IMR-90 (cell line): ENCODE measurements at regions not wholly inside any gene's neighbourhood (a gene's known extent, or its start where the extent isn't known, plus 50 kb on each side); places are given as distances from the start of the nearest gene placed in this dataset.

ENCODE experiments used
- ATAC-seq: fragments of 200-7000 bp; cut with Tn5 transposase; 2 replicates; pipeline ENCODE4 v1.9.1; 2020; ENCODE audit warnings: low read depth, mild to moderate bottlenecking, moderate library complexity
- BruUV-seq: library from RNA; stranded (reverse); fragments of 400-500 nt; replicated peaks from 2 replicates; lab custom pipeline; 2021; lab: Mats Ljungman, UMichigan
- CTCF ChIA-PET: fragments of 300-600 bp; formaldehyde crosslinking; extraction: SDS; loops from one replicate; lab custom pipeline; 2021; ENCODE audit warnings: antibody characterized with exemption; lab: Yijun Ruan, JAX
- POLR2A ChIA-PET: fragments of 300-600 bp; sonication (Branson Sonifier 250); formaldehyde crosslinking; loops from one replicate; lab custom pipeline; 2022; ENCODE audit warnings: antibody characterized with exemption; ENCODE audit not compliant: unreplicated experiment; lab: Charles Lee
- DNase-seq: peaks from one replicate; pipeline ENCODE4 v3.0.0; 2013
- H2AFZ ChIP-seq: replicated peaks from 2 replicates; pipeline ENCODE3; 2013; ENCODE audit warnings: low read length, mild to moderate bottlenecking; ENCODE audit not compliant: poor library complexity
- H2AK5ac ChIP-seq: 2 replicates; pipeline ENCODE4 v1.6.1; 2013; ENCODE audit warnings: low read depth, low read length, inconsistent platforms
- H2AK9ac ChIP-seq: replicated peaks from 2 replicates; pipeline ENCODE3; 2013; ENCODE audit warnings: mild to moderate bottlenecking, low read depth, low read length, moderate library complexity; ENCODE audit not compliant: poor library complexity
- H2BK120ac ChIP-seq: 2 replicates; pipeline ENCODE4 v1.6.1; 2013; ENCODE audit warnings: low read depth, low read length, inconsistent platforms
- H2BK15ac ChIP-seq: 3 replicates; pipeline ENCODE4 v1.6.1; 2013; ENCODE audit warnings: low read depth, low read length, inconsistent platforms
- H2BK20ac ChIP-seq: 2 replicates; pipeline ENCODE4 v1.6.1; 2013; ENCODE audit warnings: low read depth, mild to moderate bottlenecking, inconsistent platforms, low read length, moderate library complexity
- H2BK5ac ChIP-seq: 2 replicates; pipeline ENCODE4 v1.6.1; 2013; ENCODE audit warnings: mild to moderate bottlenecking, low read depth, low read length, inconsistent platforms; ENCODE audit not compliant: poor library complexity, severe bottlenecking
- H3K14ac ChIP-seq: replicated peaks from 2 replicates; pipeline ENCODE4 v1.6.1; 2013; ENCODE audit warnings: low read depth, low read length, inconsistent platforms
- H3K18ac ChIP-seq: 2 replicates; pipeline ENCODE4 v1.6.1; 2013; ENCODE audit warnings: low read depth, low read length, control low read depth
- H3K23ac ChIP-seq: 2 replicates; pipeline ENCODE4 v1.6.1; 2013; ENCODE audit warnings: low read depth, low read length, inconsistent platforms
- H3K27ac ChIP-seq: 2 replicates; pipeline ENCODE4 v1.5.1; 2013; ENCODE audit warnings: mild to moderate bottlenecking, control low read depth, low read length; ENCODE audit not compliant: insufficient read depth
- H3K27me3 ChIP-seq: 2 replicates; pipeline ENCODE4 v1.6.1; 2013; ENCODE audit warnings: low read length; ENCODE audit not compliant: control insufficient read depth, insufficient read depth
- H3K36me3 ChIP-seq: 2 replicates; pipeline ENCODE4 v1.6.1; 2013; ENCODE audit warnings: low read length, mixed read lengths; ENCODE audit not compliant: control insufficient read depth, insufficient read depth
- H3K4ac ChIP-seq: 2 replicates; pipeline ENCODE4 v1.6.1; 2013; ENCODE audit warnings: low read depth, low read length, inconsistent platforms
- H3K4me1 ChIP-seq: 2 replicates; pipeline ENCODE4 v1.6.1; 2013; ENCODE audit warnings: low read length, mixed read lengths; ENCODE audit not compliant: control insufficient read depth, insufficient read depth
- H3K4me2 ChIP-seq: 2 replicates; pipeline ENCODE4 v1.6.1; 2013; ENCODE audit warnings: low read depth, mild to moderate bottlenecking, control low read depth, low read length, moderate library complexity
- H3K4me3 ChIP-seq: 2 replicates; pipeline ENCODE4 v1.5.1; 2013; ENCODE audit warnings: low read depth, mild to moderate bottlenecking, control low read depth, low read length, moderate library complexity; ENCODE audit not compliant: insufficient read depth
- H3K56ac ChIP-seq: 2 replicates; pipeline ENCODE4 v1.6.1; 2013; ENCODE audit warnings: low read length, inconsistent platforms; ENCODE audit not compliant: insufficient read depth; ENCODE audit errors: extremely low read depth
- H3K79me1 ChIP-seq, 2 experiments: 2 replicates each; pipeline ENCODE4 v1.6.1; 2013; ENCODE audit warnings: low read length in 2 of 2, inconsistent platforms in 1 of 2, low read depth in 1 of 2
- H3K9ac ChIP-seq: 2 replicates; pipeline ENCODE4 v1.6.1; 2013; ENCODE audit warnings: low read depth, low read length, control low read depth
- H3K9me1 ChIP-seq: 2 replicates; pipeline ENCODE4 v1.6.1; 2013; ENCODE audit warnings: low read length, inconsistent platforms; ENCODE audit not compliant: insufficient read depth
- H3K9me3 ChIP-seq: 2 replicates; pipeline ENCODE4 v1.6.1; 2013; ENCODE audit warnings: low read length; ENCODE audit not compliant: control insufficient read depth, insufficient read depth
- H4K20me1 ChIP-seq: 2 replicates; pipeline ENCODE4 v1.6.1; 2013; ENCODE audit warnings: low read length, inconsistent platforms; ENCODE audit not compliant: insufficient read depth
- H4K5ac ChIP-seq: 2 replicates; pipeline ENCODE4 v1.6.1; 2013; ENCODE audit warnings: mild to moderate bottlenecking, low read depth, low read length, control low read depth
- H4K8ac ChIP-seq, 2 experiments: 2 replicates each; pipeline ENCODE4 v1.6.1; 2013; ENCODE audit warnings: low read depth in 2 of 2, low read length in 2 of 2, control low read depth in 1 of 2, inconsistent platforms in 1 of 2
- H4K91ac ChIP-seq: 2 replicates; pipeline ENCODE4 v1.6.1; 2013; ENCODE audit warnings: low read depth, low read length, inconsistent platforms; ENCODE audit not compliant: insufficient read depth
- BHLHE40 ChIP-seq: fragments of 150-350 bp; IDR thresholded peaks from 2 replicates; pipeline ENCODE4 v1.6.1; 2016; ENCODE audit warnings: mild to moderate bottlenecking, low read depth, low read length
- CHD1 ChIP-seq: IDR thresholded peaks from 2 replicates; pipeline ENCODE4 v1.6.1; 2012; ENCODE audit warnings: low read depth, low read length, improper control_type of control experiment
- CTCF ChIP-seq: conservative IDR thresholded peaks from 2 replicates; pipeline ENCODE4 v1.5.1; 2012; ENCODE audit warnings: mild to moderate bottlenecking, low read depth, low read length, improper control_type of control experiment
- MAFK ChIP-seq: IDR thresholded peaks from 2 replicates; pipeline ENCODE4 v1.6.1; 2012; ENCODE audit warnings: low read depth, low read length, improper control_type of control experiment
- MXI1 ChIP-seq: IDR thresholded peaks from 2 replicates; pipeline ENCODE4 v1.6.1; 2012; ENCODE audit warnings: low read depth, mild to moderate bottlenecking, low read length, moderate library complexity, borderline replicate concordance
- POLR2A ChIP-seq: IDR thresholded peaks from 2 replicates; pipeline ENCODE4 v1.6.1; 2012; ENCODE audit warnings: mild to moderate bottlenecking, low read depth, low read length
- RAD21 ChIP-seq: IDR thresholded peaks from 2 replicates; pipeline ENCODE4 v1.6.1; 2012; ENCODE audit warnings: low read length, improper control_type of control experiment
- RCOR1 ChIP-seq: IDR thresholded peaks from 2 replicates; pipeline ENCODE4 v1.6.1; 2012; ENCODE audit warnings: mild to moderate bottlenecking, low read length, improper control_type of control experiment; ENCODE audit not compliant: insufficient replicate concordance
- RFX5 ChIP-seq: IDR thresholded peaks from 2 replicates; pipeline ENCODE4 v1.8.0; 2012; ENCODE audit warnings: low read depth, mild to moderate bottlenecking, low read length, moderate library complexity
- SMC3 ChIP-seq: fragments of 150-350 bp; IDR thresholded peaks from 2 replicates; pipeline ENCODE4 v1.6.1; 2016; ENCODE audit warnings: low read depth, mild to moderate bottlenecking, antibody characterized with exemption, low read length, moderate library complexity
- WGBS, 2 experiments: methylation state at CpG; one replicate each; pipeline versions ENCODE4 v1.1.5 to v1.1.7; 2013; ENCODE audit warnings: missing lambda C conversion rate in 2 of 2; ENCODE audit not compliant: insufficient read length in 1 of 2; ENCODE audit errors: extremely low coverage in 2 of 2; 5-methylcytosine and 5-hydroxymethylcytosine counted together
- dilution Hi-C: fragments of 300-500 bp; cut with HindIII; formaldehyde crosslinking; loops from one replicate; pipeline ENCODE4 v1.14.3; 2018; ENCODE audit warnings: low sequenced_read_pairs; ENCODE audit not compliant: unreplicated experiment
- in situ Hi-C: fragments of 300-500 bp; cut with MboI; formaldehyde crosslinking; loops from 3 replicates; pipeline ENCODE4 v1.14.3; 2019; ENCODE audit warnings: low sequenced_read_pairs, inconsistent platforms, mixed read lengths
- intact Hi-C: fragments of 100-400 bp; cut with micrococcal nuclease; formaldehyde crosslinking; loops from 2 replicates; pipeline ENCODE4 v1.10.0; 2022

- Histone ChIP-seq H3K4me3 (no peak overlapping the region), H2AK5ac (no peak overlapping the region), H3K9ac (no peak overlapping the region), H3K23ac (no peak overlapping the region), H3K18ac (no peak overlapping the region), H3K9me3 (peaks cover 5% of the 10 kb centered on the region), H2BK120ac (no peak overlapping the region), H4K91ac (no peak overlapping the region), H3K27me3 (no peaks in the 10 kb centered on the region), H3K9me1 (no peaks in the 10 kb centered on the region), H3K56ac (no peak overlapping the region), H2BK5ac (no peak overlapping the region), H2AFZ (no peak overlapping the region), H3K14ac (no peak overlapping the region), H3K27ac (no peak overlapping the region), H4K20me1 (no peaks in the 10 kb centered on the region), H4K5ac (no peak overlapping the region), H2BK15ac (no peak overlapping the region), H3K4me2 (no peak overlapping the region), H4K8ac (no peak overlapping the region), H3K79me1 (no peaks in the 10 kb centered on the region), H2AK9ac (no peak overlapping the region), H3K4ac (no peak overlapping the region), H3K36me3 (no peaks in the 10 kb centered on the region), H2BK20ac (no peak overlapping the region), H3K4me1 (no peaks in the 10 kb centered on the region)
- no TSS peak for BruUV-seq
- WGBS, 2 experiments = no CpG with 5 or more reads among the region's 1 CpG
- intact Hi-C loops (loop anchor here (5.0 kb wide), 1 partner anchor 878 kb away; no protein-coding TSS in a partner anchor), in situ Hi-C loops (no loop called here), dilution Hi-C loops (no loop called here)
- ChIA-PET CTCF (no interaction called here), POLR2A (no interaction called here)
- TF ChIP-seq MAFK (no peak), RAD21 (no peak), CHD1 (no peak), POLR2A (no peak), BHLHE40 (no peak), MXI1 (no peak), RCOR1 (no peak), CTCF (no peak), SMC3 (no peak), RFX5 (no peak)
- DNase-seq (no peak), ATAC-seq (no peak)
These were observed 182.7 kb downstream of the LRATD1 start for GRCh38 chr2:14815201-14815600.
